HUES64 (cell line): ENCODE measurements at regions not wholly inside any gene's neighbourhood (a gene's known extent, or its start where the extent isn't known, plus 50 kb on each side); places are given as distances from the start of the nearest gene placed in this dataset.

ENCODE experiments used
- H3K27ac ChIP-seq: 2 replicates; pipeline ENCODE4 v1.7.0; 2013; ENCODE audit warnings: low read depth, low read length, inconsistent platforms
- H3K27me3 ChIP-seq: 2 replicates; pipeline ENCODE4 v1.6.1; 2013; ENCODE audit warnings: mild to moderate bottlenecking, low read length; ENCODE audit not compliant: insufficient read depth
- H3K36me3 ChIP-seq: 2 replicates; pipeline ENCODE4 v1.6.1; 2013; ENCODE audit warnings: mild to moderate bottlenecking, low read length; ENCODE audit not compliant: insufficient read depth
- H3K4me1 ChIP-seq: 2 replicates; pipeline ENCODE4 v1.6.1; 2013; ENCODE audit warnings: mild to moderate bottlenecking, low read length, moderate library complexity; ENCODE audit not compliant: insufficient read depth
- H3K4me3 ChIP-seq: 2 replicates; pipeline ENCODE4 v1.5.1; 2013; ENCODE audit warnings: mild to moderate bottlenecking, low read length, moderate library complexity
- H3K9ac ChIP-seq: 2 replicates; pipeline ENCODE4 v1.6.1; 2013; ENCODE audit warnings: mild to moderate bottlenecking, low read depth, low read length
- H3K9me3 ChIP-seq: 2 replicates; pipeline ENCODE4 v1.6.1; 2013; ENCODE audit warnings: low read depth, low read length; ENCODE audit not compliant: insufficient read depth
- WGBS: fragments of 150-250, 120-280 bp; methylation state at CpG from one replicate; pipeline ENCODE4 v1.1.7; 2013; ENCODE audit warnings: missing lambda C conversion rate; 5-methylcytosine and 5-hydroxymethylcytosine counted together

DNA sequence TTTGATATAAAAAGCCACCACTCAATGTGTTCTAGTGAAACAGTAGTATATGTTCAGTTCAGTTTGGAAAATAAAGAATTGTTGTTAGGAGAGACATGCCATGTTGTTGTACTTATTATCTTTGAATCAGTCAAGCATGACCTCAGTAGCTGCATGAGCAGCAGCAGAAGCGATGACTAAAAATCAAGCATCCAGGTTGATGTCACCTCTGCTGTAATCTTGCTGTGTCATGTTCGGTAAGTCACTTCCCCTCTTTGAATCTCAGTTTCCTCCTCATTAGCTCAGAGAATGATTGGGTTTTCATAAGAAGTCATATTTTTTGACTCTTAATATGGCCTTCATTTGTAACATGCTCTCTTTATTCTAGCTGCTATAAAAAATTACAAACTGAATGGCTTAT lies 428.4 kb upstream of the B3GALT2 start:
- no peak overlapping the region for H3K9ac ChIP-seq
- H3K4me1 ChIP-seq = no peaks in the 10 kb centered on the region
- no peaks in the 10 kb centered on the region for H3K9me3 ChIP-seq
- H3K27me3 ChIP-seq = no peaks in the 10 kb centered on the region
- no peak overlapping the region for H3K4me3 ChIP-seq
- H3K36me3 ChIP-seq = no peaks in the 10 kb centered on the region
- 100% methylated on average over 2 of the region's 2 CpGs for WGBS
- no peak overlapping the region for H3K27ac ChIP-seq

GRCh38 chr1:193614275-193614674 lies 427.9 kb upstream of the B3GALT2 start:
- Histone ChIP-seq H3K4me3 (no peak overlapping the region), H3K27ac (no peak overlapping the region), H3K36me3 (no peaks in the 10 kb centered on the region), H3K4me1 (no peaks in the 10 kb centered on the region), H3K9ac (no peak overlapping the region), H3K9me3 (no peaks in the 10 kb centered on the region), H3K27me3 (no peaks in the 10 kb centered on the region)
- WGBS = 94% methylated on average over 3 of the region's 3 CpGs

DNA sequence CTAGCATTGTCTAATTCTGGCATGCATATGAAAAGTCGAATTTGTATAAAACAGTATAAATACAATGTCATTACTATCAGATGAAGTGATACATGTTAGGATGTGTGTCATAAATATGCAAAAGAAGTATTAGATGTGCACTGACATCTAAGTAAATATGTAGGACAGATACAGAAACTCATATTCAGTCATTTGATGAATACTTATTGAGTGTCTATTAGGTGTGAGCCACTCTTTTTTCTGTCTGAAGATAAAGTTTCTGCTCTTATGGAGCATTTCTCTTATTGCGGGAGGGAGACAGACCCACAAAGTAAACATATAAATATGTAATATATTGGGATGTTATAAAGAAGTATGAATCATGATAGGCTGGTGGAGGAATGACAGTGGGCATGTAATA lies 426.6 kb upstream of the B3GALT2 start:
- H3K27ac ChIP-seq = no peak overlapping the region
- H3K4me1 ChIP-seq = no peaks in the 10 kb centered on the region
- H3K9ac ChIP-seq = no peak overlapping the region
- H3K4me3 ChIP-seq = no peak overlapping the region
- no peaks in the 10 kb centered on the region for H3K27me3 ChIP-seq
- WGBS = 85% methylated on average over 2 of the region's 2 CpGs
- H3K36me3 ChIP-seq = no peaks in the 10 kb centered on the region
- no peaks in the 10 kb centered on the region for H3K9me3 ChIP-seq

DNA sequence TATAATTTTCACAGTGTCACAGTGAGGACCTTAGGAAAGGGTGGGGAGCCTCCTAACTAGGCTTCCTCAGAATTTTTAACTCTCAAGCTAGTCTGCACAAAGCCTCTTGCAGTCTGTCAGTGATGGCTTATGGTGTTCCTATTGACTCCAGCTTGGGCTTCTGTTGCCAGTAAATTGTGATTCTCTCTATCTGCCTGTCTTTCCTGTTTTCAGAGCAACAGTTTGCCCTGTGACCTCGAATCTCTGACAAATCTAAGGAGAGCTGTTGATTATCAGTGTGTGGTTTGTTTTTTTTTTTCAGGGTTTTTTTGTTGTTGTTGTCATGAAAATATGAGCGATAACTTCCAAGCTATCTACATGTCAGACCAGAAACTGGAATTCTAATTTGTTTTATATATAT lies 423.2 kb upstream of the B3GALT2 start:
- no peaks in the 10 kb centered on the region for H3K9me3 ChIP-seq
- 93% methylated on average over 2 of the region's 2 CpGs for WGBS
- H3K27ac ChIP-seq = no peak overlapping the region
- H3K4me3 ChIP-seq = no peak overlapping the region
- no peaks in the 10 kb centered on the region for H3K27me3 ChIP-seq
- H3K4me1 ChIP-seq = no peaks in the 10 kb centered on the region
- no peak overlapping the region for H3K9ac ChIP-seq
- H3K36me3 ChIP-seq = no peaks in the 10 kb centered on the region

GRCh38 chr1:193607787-193608186 lies 421.4 kb upstream of the B3GALT2 start:
- Histone ChIP-seq H3K27me3 (no peaks in the 10 kb centered on the region), H3K4me3 (no peak overlapping the region), H3K27ac (no peak overlapping the region), H3K9ac (no peak overlapping the region), H3K9me3 (no peaks in the 10 kb centered on the region), H3K36me3 (no peaks in the 10 kb centered on the region), H3K4me1 (peaks cover 14% of the 10 kb centered on the region)
- WGBS = 95% methylated on average over 2 of the region's 3 CpGs

- no peaks in the 10 kb centered on the region for H3K9me3 ChIP-seq
- H3K27ac ChIP-seq = no peak overlapping the region
- H3K4me3 ChIP-seq = no peak overlapping the region
- peaks cover 18% of the 10 kb centered on the region for H3K4me1 ChIP-seq
- no peaks in the 10 kb centered on the region for H3K36me3 ChIP-seq
- no peaks in the 10 kb centered on the region for H3K27me3 ChIP-seq
- no peak overlapping the region for H3K9ac ChIP-seq
- WGBS = 95% methylated on average over 4 of the region's 5 CpGs
These were observed 419.6 kb upstream of the B3GALT2 start for GRCh38 chr1:193606035-193606434.

GRCh38 chr1:193602705-193603104 lies 416.3 kb upstream of the B3GALT2 start:
- Histone ChIP-seq H3K36me3 (no peaks in the 10 kb centered on the region), H3K9me3 (no peaks in the 10 kb centered on the region), H3K9ac (no peak overlapping the region), H3K27ac (peak overlapping the region; percentile 71; the same call in 1 of the 2 replicates), H3K4me1 (peaks cover 18% of the 10 kb centered on the region), H3K4me3 (no peak overlapping the region), H3K27me3 (no peaks in the 10 kb centered on the region)
- WGBS = 20% methylated on average over 2 of the region's 2 CpGs

DNA sequence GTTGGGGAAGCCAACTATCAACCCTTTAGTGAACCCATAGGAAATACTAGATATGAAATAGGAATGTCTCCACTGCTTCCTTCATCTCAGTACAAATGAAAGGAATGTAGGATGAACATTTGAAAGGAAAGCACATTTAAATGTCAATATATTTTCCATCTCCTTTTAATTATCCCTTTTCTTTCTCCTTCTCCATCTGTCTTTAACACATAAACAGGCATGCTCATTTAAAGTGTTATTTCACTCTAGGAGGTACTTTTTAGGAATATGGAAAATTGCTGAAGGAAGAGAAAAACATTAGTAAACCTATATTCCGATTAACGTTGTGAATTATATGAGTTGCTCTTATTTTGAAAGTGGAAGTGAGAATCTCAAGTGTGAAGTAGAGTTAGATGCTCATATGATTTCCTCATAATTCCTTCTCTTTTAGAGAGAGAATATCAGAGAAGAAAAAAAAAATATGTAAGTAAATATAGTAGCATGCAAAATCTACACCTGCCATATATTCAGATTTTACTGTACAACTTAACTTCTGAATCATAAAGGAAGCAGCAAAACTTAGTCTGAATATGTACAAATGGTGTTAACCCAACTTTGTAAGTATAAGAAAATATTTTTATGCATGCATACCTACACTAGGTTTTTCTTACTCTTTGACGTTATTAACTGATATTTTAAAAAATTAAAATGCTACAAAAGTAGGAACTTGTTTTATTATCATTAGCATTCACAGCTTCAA lies 406.9 kb upstream of the B3GALT2 start:
- Histone ChIP-seq H3K4me3 (no peak overlapping the region; the same call in 1 of the 2 replicates), H3K36me3 (no peaks in the 10 kb centered on the region), H3K4me1 (peaks cover 49% of the 10 kb centered on the region), H3K27ac (no peak overlapping the region), H3K9me3 (no peaks in the 10 kb centered on the region), H3K9ac (no peak overlapping the region), H3K27me3 (no peaks in the 10 kb centered on the region; the same call in 1 of the 2 replicates)
- WGBS = 56% methylated on average over 2 of the region's 3 CpGs

GRCh38 chr1:193592317-193592716 lies 405.9 kb upstream of the B3GALT2 start:
- H3K27me3 ChIP-seq = no peaks in the 10 kb centered on the region; the same call in 1 of the 2 replicates
- no peaks in the 10 kb centered on the region for H3K9me3 ChIP-seq
- no peak overlapping the region for H3K4me3 ChIP-seq
- H3K4me1 ChIP-seq = peaks cover 55% of the 10 kb centered on the region
- H3K36me3 ChIP-seq = no peaks in the 10 kb centered on the region
- 80% methylated on average over 2 of the region's 2 CpGs for WGBS
- no peak overlapping the region for H3K9ac ChIP-seq
- no peak overlapping the region for H3K27ac ChIP-seq

GRCh38 chr1:193590102-193590501 lies 403.7 kb upstream of the B3GALT2 start:
- Histone ChIP-seq H3K27me3 (no peaks in the 10 kb centered on the region; the same call in 1 of the 2 replicates), H3K4me3 (no peak overlapping the region), H3K27ac (no peak overlapping the region), H3K9me3 (no peaks in the 10 kb centered on the region), H3K4me1 (peaks cover 67% of the 10 kb centered on the region), H3K36me3 (no peaks in the 10 kb centered on the region), H3K9ac (no peak overlapping the region)

GRCh38 chr1:193589597-193590040 lies 403.2 kb upstream of the B3GALT2 start:
- H3K9me3 ChIP-seq = no peaks in the 10 kb centered on the region
- peaks cover 62% of the 10 kb centered on the region for H3K4me1 ChIP-seq
- no peak overlapping the region for H3K4me3 ChIP-seq
- H3K9ac ChIP-seq = no peak overlapping the region
- no peaks in the 10 kb centered on the region for H3K36me3 ChIP-seq
- H3K27me3 ChIP-seq = no peaks in the 10 kb centered on the region; the same call in 1 of the 2 replicates
- 87% methylated on average over 3 of the region's 3 CpGs for WGBS
- H3K27ac ChIP-seq = no peak overlapping the region
